Body of pancreas (tissue), 4 donors: ENCODE measurements at regions not wholly inside any gene's neighbourhood (a gene's known extent, or its start where the extent isn't known, plus 50 kb on each side); places are given as distances from the start of the nearest gene placed in this dataset.
"Not testable (repeated sequence)": the region's sequence is repeated elsewhere in the genome, so short reads cannot be mapped to it uniquely, and the experiment has no call there.

Source experiments
- CTCF ChIP-seq, 7 experiments: fragments of 450-650 bp in 4 of 7; fragments of 200-600 bp in 3 of 7; sonication (generic) in 3 of 7; IDR thresholded peaks; one replicate each; pipeline ENCODE4 v1.5.1; 2016 to 2019; ENCODE audit warnings: antibody characterized with exemption in 7 of 7
- POLR2A ChIP-seq, 3 donors: fragments of 450-650 bp; IDR thresholded peaks; one replicate each; pipeline ENCODE4 v1.6.1; 2016; ENCODE audit warnings: antibody characterized with exemption in 3 of 3, mild to moderate bottlenecking in 2 of 3

GRCh38 chr7:149978944-149979343, 105.2 kb downstream of the ATP6V0E2 start:
- not testable (repeated sequence) for TF ChIP-seq CTCF, POLR2A (IDR thresholded peaks at IDR 0.05)
